ENCODE measurements at regions not wholly inside any gene's neighbourhood (a gene's known extent, or its start where the extent isn't known, plus 50 kb on each side); places are given as distances from the start of the nearest gene placed in this dataset.

GRCh38 chr1:56052041-56052440 is 527.3 kb downstream of the PLPP3 start:
- in situ Hi-C loops (cut with MboI; ENCODE audit: low pct_unique_long_range_greater_than_20kb, low sequenced_read_pairs), result no loop called here
- no peak for DNase-seq

DNA sequence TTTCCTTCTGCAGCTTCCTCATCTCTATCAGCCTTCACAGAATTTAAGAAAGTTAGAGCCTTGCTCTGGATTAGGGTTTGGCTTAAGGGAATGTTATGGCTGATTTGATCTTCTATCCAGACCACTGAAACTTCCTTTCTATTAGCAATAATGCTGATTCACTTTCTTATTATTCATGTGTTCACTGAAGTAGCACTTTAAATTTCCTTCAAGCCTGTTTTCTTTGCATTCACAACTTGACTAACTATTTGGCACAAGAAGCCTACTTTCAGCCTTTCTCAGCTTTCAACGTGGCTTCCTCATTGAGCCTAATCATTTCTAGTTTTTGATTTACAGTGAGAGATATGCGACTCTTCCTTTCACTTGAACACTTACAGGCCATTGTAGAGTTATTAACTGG is 528.5 kb downstream of the PLPP3 start:
- in situ Hi-C loops (cut with MboI; ENCODE audit: low pct_unique_long_range_greater_than_20kb, low sequenced_read_pairs), result no loop called here
- no peak for DNase-seq

DNA sequence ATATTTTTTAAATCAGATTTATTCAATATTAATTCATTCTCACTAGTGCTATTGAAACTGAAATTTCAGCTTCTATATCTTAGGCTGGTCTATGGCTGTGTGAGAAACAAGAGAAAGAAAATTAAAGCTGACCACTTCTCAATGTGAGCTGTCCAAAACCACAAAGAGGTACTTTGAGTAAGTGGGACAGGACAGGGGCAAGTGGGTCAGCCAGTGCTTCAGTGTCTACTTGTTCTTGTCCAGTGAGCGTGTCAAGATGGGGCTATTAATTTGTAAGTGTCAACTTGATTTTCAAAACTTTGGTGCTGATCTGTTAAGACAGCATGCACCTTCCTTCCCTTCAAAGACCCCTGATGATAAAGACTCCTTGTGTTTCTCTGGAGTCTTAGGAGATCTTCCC is 533.9 kb downstream of the PLPP3 start:
- in situ Hi-C loops (cut with MboI; ENCODE audit: low pct_unique_long_range_greater_than_20kb, low sequenced_read_pairs), result no loop called here
- DNase-seq, result no peak

GRCh38 chr1:56045062-56045461 is 534.3 kb downstream of the PLPP3 start:
- in situ Hi-C loops (cut with MboI; ENCODE audit: low pct_unique_long_range_greater_than_20kb, low sequenced_read_pairs), result no loop called here
- DNase-seq, result no peak

DNA sequence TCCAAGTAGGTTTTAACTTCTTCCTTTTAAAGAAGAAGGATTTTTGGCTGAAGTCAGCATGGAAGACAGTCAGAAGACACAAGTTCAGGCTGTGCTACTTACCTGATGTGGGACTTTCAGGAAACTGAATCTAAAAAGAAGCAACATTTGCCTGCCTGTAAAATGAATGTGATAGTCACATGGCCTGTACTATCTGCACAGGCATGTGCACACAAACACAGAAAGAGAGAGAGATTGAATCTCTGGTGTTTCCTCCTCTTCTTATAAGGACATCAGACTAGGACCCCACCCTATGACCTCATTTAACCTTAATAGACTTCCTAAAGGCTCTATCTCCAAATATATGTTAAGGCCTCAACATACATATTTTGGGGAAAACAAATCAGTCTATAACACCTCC is 542.9 kb downstream of the PLPP3 start:
- DNase-seq, result no peak
- in situ Hi-C loops (cut with MboI; ENCODE audit: low pct_unique_long_range_greater_than_20kb, low sequenced_read_pairs), result no loop called here

GRCh38 chr1:56034847-56035481 is 544.4 kb downstream of the PLPP3 start:
- in situ Hi-C loops (cut with MboI; ENCODE audit: low pct_unique_long_range_greater_than_20kb, low sequenced_read_pairs), result no loop called here
- DNase-seq, result no peak

DNA sequence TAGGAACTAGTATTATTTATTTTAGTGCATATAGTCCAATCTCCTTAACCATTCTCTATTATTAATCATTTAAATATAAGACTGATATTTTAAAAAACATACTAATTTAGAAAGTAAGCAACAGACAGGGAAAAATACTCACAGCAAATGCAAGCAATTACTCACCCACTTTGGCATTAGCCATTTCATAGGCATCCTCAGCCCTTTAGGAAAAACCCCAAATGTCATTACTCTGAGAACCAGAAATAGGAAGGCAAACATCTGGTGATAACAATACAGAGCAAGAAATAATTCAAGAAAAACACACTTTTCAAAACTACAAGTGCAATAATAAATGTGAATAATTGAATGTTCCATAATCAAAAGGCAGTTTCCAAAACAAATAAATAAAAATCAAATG is 545.1 kb downstream of the PLPP3 start:
- in situ Hi-C loops (cut with MboI; ENCODE audit: low pct_unique_long_range_greater_than_20kb, low sequenced_read_pairs), result no loop called here
- DNase-seq, result no peak

GRCh38 chr1:56033321-56034037 is 545.9 kb downstream of the PLPP3 start:
- in situ Hi-C loops (cut with MboI; ENCODE audit: low pct_unique_long_range_greater_than_20kb, low sequenced_read_pairs), result no loop called here

DNA sequence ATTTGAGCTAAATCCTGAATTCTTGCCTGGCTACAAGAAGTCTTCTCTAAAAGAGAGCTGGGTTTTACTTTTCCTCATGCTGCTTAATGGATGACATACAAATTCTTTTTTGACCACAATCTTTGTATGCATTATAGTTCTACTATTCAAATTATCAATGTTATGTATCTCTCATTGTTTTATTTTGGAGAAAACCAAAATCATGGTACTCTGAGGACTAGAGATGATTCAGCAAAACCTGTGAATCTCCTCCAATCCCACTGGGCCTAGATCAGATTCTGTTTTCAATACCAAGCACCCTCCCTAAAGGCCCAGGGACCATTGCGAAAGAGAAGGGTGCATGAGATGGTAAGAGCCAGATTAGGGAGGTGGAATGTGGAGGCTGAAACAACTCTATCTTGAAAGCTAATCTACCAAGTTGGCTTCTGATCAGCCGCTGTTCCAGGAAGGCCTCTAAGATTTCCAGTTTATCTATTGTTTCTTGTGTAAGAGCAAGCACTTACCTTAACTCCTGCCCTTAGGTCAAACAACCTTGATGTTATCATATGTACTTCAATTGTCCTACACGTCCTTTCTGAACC is 547.2 kb downstream of the PLPP3 start:
- in situ Hi-C loops (cut with MboI; ENCODE audit: low pct_unique_long_range_greater_than_20kb, low sequenced_read_pairs), result no loop called here
- DNase-seq, result no peak

More at GRCh38 chr1:56033321-56034037, 545.9 kb downstream of the PLPP3 start:
- DNase-seq, result no peak

DNA sequence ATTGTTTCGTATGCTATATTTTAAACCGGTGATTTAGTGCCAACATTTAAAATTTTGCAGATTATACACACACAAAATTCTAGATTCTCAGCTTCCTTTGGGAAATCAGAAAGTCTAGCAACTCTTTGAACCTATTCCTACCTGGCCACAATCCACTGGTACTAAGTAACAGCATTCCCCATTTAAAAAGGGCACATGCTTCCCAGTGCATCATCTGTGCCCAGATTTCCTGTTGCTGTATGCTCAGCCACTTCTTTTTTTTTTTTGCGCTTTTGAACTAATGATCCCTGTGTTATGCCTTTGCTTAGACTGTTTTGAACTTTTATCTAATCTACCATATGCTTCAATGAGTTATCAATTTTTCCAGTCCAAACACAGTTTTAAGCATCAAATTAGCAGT is 548.4 kb downstream of the PLPP3 start:
- in situ Hi-C loops (cut with MboI; ENCODE audit: low pct_unique_long_range_greater_than_20kb, low sequenced_read_pairs), result no loop called here
- DNase-seq, result no peak

GRCh38 chr1:56029319-56030003 is 549.9 kb downstream of the PLPP3 start:
- in situ Hi-C loops (cut with MboI; ENCODE audit: low pct_unique_long_range_greater_than_20kb, low sequenced_read_pairs), result no loop called here
- no peak for DNase-seq

DNA sequence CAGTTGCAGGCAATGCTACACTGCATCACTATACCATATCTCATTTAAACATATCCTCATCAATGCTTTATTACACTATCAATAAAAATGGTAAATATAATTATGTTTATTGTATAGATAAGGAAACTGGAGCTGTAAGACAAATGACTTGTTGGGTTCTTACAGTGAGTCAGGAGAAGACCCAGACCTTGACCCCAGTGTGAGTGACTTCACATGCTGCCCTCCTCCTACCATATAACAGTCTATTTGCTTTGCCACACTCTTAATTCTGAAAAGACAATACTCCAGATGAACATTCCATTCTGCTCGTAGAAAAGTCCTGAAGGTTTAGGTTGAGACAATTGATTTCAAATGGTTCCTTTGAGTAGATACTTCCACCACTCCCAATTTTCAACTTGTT is 550.5 kb downstream of the PLPP3 start:
- DNase-seq, result no peak
- in situ Hi-C loops (cut with MboI; ENCODE audit: low pct_unique_long_range_greater_than_20kb, low sequenced_read_pairs), result no loop called here

- no peak for DNase-seq
- in situ Hi-C loops (cut with MboI; ENCODE audit: low pct_unique_long_range_greater_than_20kb, low sequenced_read_pairs), result no loop called here
Measured at GRCh38 chr1:56028244-56028643, 551.1 kb downstream of the PLPP3 start.

DNA sequence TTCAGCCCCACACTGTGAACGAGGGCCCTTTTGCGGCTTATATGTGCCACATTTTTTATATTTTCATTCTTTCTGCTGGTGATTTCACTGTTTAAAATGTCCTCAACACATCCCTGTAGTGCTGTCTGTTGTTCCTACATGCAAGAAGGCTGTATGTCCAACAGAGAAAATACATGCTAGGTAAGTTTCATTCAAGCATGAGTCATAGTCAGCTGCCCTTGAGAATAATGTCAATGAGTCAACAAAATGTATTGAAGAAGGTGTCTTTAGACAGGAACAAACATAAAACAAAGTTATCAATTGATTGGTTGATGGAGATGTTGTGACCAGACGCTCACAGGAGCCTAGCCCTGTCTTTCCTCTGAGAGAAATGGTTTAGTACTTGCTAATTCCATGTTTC is 553.4 kb downstream of the PLPP3 start:
- no peak for DNase-seq
- in situ Hi-C loops (cut with MboI; ENCODE audit: low pct_unique_long_range_greater_than_20kb, low sequenced_read_pairs), result no loop called here

GRCh38 chr1:56024155-56024554 is 555.2 kb downstream of the PLPP3 start:
- DNase-seq, result no peak
- in situ Hi-C loops (cut with MboI; ENCODE audit: low pct_unique_long_range_greater_than_20kb, low sequenced_read_pairs), result no loop called here

DNA sequence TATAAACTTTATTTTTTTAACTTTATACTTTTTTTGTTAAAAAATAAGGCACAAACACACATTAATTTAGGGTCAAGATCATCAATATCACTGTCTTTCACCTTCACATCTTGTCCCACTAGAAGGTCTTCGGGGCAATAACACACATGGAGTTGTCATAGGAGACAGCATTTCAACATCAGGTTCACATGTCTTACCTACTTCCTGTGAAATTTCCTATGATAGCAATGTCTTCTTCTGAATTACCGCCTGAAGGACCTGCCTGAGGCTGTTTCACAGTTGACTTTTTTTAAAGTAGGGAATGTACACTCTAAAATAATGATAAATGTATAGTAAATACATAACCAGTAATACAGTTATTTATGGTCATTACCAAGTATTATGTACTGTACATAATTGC is 559.4 kb downstream of the PLPP3 start:
- DNase-seq, result no peak
- in situ Hi-C loops (cut with MboI; ENCODE audit: low pct_unique_long_range_greater_than_20kb, low sequenced_read_pairs), result no loop called here

DNA sequence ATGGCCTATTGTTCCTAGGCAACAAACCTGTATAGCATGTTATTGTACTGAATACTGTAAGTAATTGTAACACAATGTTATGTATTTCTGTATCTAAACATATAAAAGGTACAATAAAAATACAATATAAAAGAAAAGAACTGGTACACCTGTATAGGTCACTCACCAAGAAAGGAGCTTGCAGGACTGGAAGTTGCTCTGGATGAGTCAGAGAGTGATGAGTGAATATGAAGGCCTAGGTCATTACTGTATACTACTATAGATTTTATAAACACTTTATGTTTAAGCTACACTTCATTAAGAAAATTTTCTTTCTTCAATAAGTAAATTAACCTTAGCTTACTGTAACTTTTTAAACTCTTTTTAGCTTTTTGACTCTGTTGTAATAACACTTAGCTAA is 559.9 kb downstream of the PLPP3 start:
- DNase-seq, result no peak
- in situ Hi-C loops (cut with MboI; ENCODE audit: low pct_unique_long_range_greater_than_20kb, low sequenced_read_pairs), result no loop called here

DNA sequence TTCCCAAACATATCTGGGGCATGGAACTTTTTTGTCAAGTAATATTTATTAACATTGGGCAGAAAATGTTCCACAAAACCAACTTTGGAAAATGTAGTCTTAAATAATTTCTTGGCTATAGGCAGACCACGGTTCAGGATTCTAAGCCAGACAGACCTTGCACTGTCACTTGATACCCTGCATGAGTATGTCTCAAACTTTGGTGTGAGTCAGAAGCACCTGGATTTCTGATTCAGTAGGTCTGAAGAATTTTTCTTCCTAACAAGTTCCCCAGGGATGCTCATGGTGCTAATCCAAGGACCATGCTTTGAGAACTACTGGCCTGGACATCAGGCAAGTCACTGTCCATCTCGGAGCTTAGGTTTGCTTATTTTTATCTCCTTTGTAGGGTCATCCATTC is 562.0 kb downstream of the PLPP3 start:
- DNase-seq, result no peak
- in situ Hi-C loops (cut with MboI; ENCODE audit: low pct_unique_long_range_greater_than_20kb, low sequenced_read_pairs), result no loop called here

DNA sequence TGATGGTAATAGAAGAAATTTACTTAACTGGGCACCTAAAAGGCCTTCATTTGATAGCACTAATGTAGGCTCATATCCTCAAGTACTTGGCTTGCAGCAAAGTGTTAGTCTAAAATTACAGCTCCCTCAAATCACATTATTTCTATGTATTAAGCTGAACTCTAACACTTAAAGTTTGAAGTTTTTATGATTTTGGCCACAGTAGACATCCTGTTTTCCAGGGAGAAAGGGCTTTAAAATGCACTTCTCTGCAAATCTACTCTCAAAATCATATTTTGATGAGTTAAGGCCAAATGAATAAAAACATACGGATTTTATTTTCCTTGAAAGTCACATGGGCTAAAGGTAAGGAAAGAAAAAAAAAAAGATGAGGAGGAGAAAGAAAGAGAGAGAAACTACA is 575.5 kb downstream of the PLPP3 start:
- in situ Hi-C loops (cut with MboI; ENCODE audit: low pct_unique_long_range_greater_than_20kb, low sequenced_read_pairs), result no loop called here
- DNase-seq, result no peak

GRCh38 chr1:56002231-56002630 is 577.1 kb downstream of the PLPP3 start:
- no peak for DNase-seq

More at GRCh38 chr1:56002231-56002630, 577.1 kb downstream of the PLPP3 start:
- in situ Hi-C loops (cut with MboI; ENCODE audit: low pct_unique_long_range_greater_than_20kb, low sequenced_read_pairs), result no loop called here
